Effector memory CD8-positive, alpha-beta T cell (primary cell): ENCODE measurements at regions not wholly inside any gene's neighbourhood (a gene's known extent, or its start where the extent isn't known, plus 50 kb on each side); places are given as distances from the start of the nearest gene placed in this dataset.

Experiments
- ATAC-seq: fragments of 150-1000 bp; cut with Tn5 transposase; replicated peaks from 2 replicates; pipeline ENCODE4 v1.10.0; 2021; ENCODE audit warnings: mild to moderate bottlenecking, moderate library complexity
- DNase-seq, 3 experiments: peaks; one replicate each; pipeline ENCODE4 v3.0.0; 2021
- H3K27ac Mint-ChIP-seq, 2 donors: one replicate each; pipeline ENCODE4 v1.8.0; 2022; ENCODE audit warnings: mild to moderate bottlenecking in 2 of 2, mixed read lengths in 2 of 2, moderate library complexity in 2 of 2
- H3K27me3 Mint-ChIP-seq, 2 donors: one replicate each; pipeline ENCODE4 v1.8.0; 2022; ENCODE audit warnings: mixed read lengths in 2 of 2
- H3K36me3 Mint-ChIP-seq: one replicate; pipeline ENCODE4 v1.8.0; 2022; ENCODE audit warnings: mild to moderate bottlenecking, moderate library complexity, mixed read lengths; ENCODE audit not compliant: insufficient read depth
- H3K4me1 Mint-ChIP-seq, 2 donors: one replicate each; pipeline ENCODE4 v1.8.0; 2022; ENCODE audit warnings: low read depth in 2 of 2, mixed read lengths in 2 of 2
- H3K4me3 Mint-ChIP-seq, 2 donors: one replicate each; pipeline ENCODE4 v1.8.0; 2022; ENCODE audit warnings: mild to moderate bottlenecking in 2 of 2, mixed read lengths in 2 of 2, moderate library complexity in 2 of 2
- H3K9me3 Mint-ChIP-seq, 2 donors: one replicate each; pipeline ENCODE4 v1.8.0; 2022; ENCODE audit warnings: mixed read lengths in 2 of 2

DNA sequence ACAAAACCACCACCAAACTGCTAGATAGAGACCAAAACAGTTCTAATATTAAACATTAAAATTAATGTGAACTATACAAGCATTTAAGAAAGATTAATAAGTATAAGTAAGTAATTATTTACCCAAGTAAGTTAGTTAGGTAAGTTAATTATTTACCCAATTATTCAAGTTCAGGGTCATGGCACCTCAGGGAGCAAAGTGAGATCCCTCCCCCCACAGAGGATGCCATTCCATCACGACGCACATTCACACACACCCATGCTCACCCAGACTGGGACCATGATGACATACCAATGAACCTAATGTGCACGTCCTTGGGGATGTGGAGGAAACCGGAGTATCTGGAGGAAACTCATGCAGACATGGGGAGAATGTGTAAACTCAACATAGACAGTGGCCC, 229.1 kb downstream of the NR2F2 start:
- DNase-seq (no peak), ATAC-seq (no peak)
- Mint-ChIP-seq H3K27ac (no peak overlapping the region), H3K27me3 (no peaks in the 10 kb centered on the region), H3K4me1 (no peaks in the 10 kb centered on the region), H3K4me3 (no peak overlapping the region), H3K9me3 (peaks cover 0 to 12% of the 10 kb centered on the region in 2 donors), H3K36me3 (no peaks in the 10 kb centered on the region)

DNA sequence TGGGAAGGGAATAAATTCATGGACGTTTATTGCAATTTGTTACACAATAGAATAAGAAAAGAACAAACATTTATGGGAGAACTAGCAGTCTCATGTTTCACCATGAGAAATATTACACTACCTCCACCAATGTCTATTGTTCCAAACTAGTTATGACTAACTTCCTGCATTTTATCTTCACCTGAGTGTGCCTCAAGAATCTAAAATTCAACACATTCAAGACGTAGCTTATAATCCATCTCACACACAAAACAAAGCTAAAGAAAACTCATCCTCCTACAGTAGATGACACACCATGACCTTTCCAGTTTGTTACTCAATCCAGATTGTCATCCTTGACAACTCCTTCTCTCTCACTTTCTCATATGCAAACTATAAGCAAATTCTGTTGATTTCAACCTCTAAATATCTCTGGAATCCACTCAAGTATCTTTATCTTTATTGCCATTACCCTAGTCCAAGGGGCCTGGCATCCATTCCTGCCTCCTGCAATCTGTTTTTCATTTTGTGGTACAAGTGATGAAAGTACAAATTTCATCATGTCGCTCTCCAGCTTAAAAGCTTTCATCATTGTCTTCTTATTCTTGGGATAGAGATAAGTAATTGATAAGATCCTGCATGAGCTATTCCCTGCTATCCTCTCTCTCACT, 229.9 kb downstream of the NR2F2 start:
- Mint-ChIP-seq H3K27me3 (no peaks in the 10 kb centered on the region), H3K4me1 (no peaks in the 10 kb centered on the region), H3K9me3 (peaks cover 0 to 10% of the 10 kb centered on the region in 2 donors), H3K4me3 (no peak overlapping the region), H3K27ac (no peak overlapping the region), H3K36me3 (no peaks in the 10 kb centered on the region)
- ATAC-seq (no peak), DNase-seq (no peak)

DNA sequence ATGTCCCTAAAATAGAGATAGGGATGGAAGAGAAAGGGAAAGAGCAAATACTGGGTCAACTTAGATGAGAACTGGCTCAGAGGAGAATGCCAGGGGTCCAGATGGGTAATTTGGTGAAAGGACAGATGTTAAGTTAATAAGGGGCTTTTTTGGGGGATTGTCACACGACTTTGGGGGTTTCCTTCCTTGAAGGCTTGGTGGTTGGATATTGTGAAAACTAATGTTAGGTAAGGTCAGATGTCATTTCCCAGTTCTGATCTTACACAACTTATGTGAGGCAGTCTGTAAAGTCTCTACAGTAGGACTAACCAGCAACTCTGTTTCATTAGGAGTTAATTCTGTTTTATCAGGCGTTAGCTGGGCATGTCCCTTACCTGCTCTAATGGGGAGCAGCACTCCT, 231.1 kb downstream of the NR2F2 start:
- ATAC-seq (no peak), DNase-seq (no peak)
- Mint-ChIP-seq H3K4me3 (no peak overlapping the region), H3K27ac (no peak overlapping the region), H3K9me3 (peaks cover 0 to 10% of the 10 kb centered on the region in 2 donors), H3K36me3 (no peaks in the 10 kb centered on the region), H3K27me3 (no peaks in the 10 kb centered on the region), H3K4me1 (no peaks in the 10 kb centered on the region)

DNA sequence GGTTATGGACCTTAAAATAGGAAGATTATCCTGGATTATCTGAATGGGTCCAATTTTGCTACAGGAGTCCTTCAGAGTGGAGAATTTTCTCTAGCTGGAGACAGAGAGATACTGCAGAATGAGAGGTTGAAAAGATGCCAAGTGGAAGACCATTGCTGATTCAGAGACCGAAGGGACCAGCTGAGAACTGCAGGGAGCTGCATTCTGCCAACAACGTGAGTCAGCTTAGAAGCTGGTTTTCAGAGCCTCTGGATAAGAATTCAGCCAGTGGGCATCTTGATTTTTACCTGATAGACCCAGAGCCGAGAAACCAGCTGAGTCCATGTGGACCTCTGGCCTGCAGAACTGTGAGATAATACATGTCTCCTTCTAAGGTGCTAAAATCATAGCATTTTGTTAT, 234.0 kb downstream of the NR2F2 start:
- Mint-ChIP-seq H3K36me3 (no peaks in the 10 kb centered on the region), H3K27me3 (no peaks in the 10 kb centered on the region), H3K27ac (no peak overlapping the region), H3K4me1 (no peaks in the 10 kb centered on the region), H3K9me3 (peaks cover 0 to 10% of the 10 kb centered on the region in 2 donors), H3K4me3 (no peak overlapping the region)
- no peak for DNase-seq
- no peak for ATAC-seq

DNA sequence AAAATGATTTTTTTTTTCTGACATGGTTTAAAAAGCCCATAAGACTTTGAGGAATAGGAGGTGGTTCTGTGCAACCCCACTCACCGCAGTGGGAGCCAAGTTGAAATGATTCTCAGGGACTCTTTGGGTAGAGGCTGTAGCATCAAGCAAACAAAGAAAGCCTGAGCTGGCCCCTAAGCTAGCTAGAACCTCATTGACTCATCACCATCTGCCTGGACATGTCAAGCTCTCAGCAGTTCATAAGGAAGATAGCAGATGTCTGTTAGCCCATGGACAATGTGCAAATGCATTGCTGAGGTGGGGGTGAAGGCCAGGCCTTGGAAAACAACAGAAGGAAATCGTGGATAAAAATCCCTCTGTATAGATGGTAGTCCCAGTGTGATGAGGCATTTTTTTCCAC, 234.8 kb downstream of the NR2F2 start:
- H3K27me3 Mint-ChIP-seq, result no peaks in the 10 kb centered on the region
- peaks cover 0 to 10% of the 10 kb centered on the region in 2 donors for H3K9me3 Mint-ChIP-seq
- H3K27ac Mint-ChIP-seq, result no peak overlapping the region
- DNase-seq (no peak), ATAC-seq (no peak)
- no peaks in the 10 kb centered on the region for H3K36me3 Mint-ChIP-seq
- no peak overlapping the region for H3K4me3 Mint-ChIP-seq
- no peaks in the 10 kb centered on the region for H3K4me1 Mint-ChIP-seq

DNA sequence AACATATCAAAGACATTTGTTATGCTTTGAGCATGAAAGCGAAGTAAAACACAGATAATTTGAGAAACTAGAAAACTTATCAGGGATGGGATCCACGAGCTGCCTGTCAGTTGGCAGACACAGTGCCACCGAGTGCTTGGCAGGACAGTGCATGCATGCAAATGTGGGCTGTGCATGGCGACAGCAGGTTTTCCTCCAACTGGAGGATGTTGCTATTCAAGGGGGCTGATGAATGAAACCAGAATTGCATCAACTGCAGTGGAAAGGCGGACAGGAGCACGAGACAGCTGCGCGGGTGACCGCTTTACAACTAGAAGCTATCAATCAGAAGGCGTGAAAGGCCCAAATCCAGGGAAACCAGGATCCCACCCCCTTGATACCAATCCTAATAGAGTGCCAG, 244.3 kb downstream of the NR2F2 start:
- Mint-ChIP-seq H3K27ac (no peak overlapping the region), H3K4me1 (no peaks in the 10 kb centered on the region)

DNA sequence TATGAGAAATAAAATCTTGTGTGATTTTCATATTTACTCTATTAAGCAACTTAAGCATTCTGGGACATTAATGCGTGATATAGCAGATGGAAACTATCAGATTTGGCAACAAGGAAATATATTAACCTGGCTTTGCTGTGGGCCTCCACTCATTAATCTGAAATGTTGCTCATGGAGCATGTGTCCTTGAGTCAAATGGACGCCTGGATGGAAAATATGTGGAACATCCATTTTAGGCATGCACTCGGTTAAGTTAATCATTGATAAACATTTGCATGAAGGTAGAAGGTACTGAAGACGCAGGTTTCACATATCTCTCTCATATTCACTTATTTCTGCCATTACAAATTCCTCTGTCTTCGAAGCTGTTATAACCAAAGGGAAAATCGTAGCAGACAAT, 246.1 kb downstream of the NR2F2 start:
- DNase-seq, result no peak
- no peaks in the 10 kb centered on the region for H3K36me3 Mint-ChIP-seq
- H3K4me1 Mint-ChIP-seq, result no peaks in the 10 kb centered on the region

More for the DNA sequence above, 244.3 kb downstream of the NR2F2 start:
- no peak for DNase-seq
- no peak for ATAC-seq
- Mint-ChIP-seq H3K36me3 (no peaks in the 10 kb centered on the region), H3K27me3 (peaks cover 0 to 6% of the 10 kb centered on the region in 2 donors), H3K9me3 (peaks cover 5 to 15% of the 10 kb centered on the region in 2 donors), H3K4me3 (no peak overlapping the region)

DNA sequence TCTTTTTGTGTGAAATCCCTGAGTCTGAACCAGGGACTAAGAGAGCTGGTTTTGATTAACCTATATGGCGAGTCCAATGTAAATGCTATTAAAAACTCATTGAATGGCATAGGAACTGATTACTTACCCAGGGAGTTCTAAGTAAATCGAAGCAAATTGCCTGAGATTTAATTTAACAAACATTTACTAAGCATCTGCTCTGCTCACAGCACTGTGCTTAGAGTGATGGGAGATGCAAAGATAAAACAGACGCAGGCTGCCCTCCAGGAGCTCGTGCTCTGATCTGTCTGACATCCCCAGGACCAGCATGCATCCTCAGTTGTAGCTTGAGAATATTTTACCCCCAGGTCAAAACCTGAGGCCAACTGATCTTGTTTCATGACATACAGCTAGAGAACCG, 247.9 kb downstream of the NR2F2 start:
- H3K27me3 Mint-ChIP-seq, result no peaks in the 10 kb centered on the region
- H3K9me3 Mint-ChIP-seq, result peaks cover 2 to 6% of the 10 kb centered on the region in 2 donors
- ATAC-seq (no peak), DNase-seq (no peak)
- H3K4me1 Mint-ChIP-seq, result no peaks in the 10 kb centered on the region
- no peak overlapping the region for H3K4me3 Mint-ChIP-seq
- H3K36me3 Mint-ChIP-seq, result no peaks in the 10 kb centered on the region
- H3K27ac Mint-ChIP-seq, result no peak overlapping the region

More for the DNA sequence above, 246.1 kb downstream of the NR2F2 start:
- no peak for ATAC-seq
- Mint-ChIP-seq H3K27ac (no peak overlapping the region), H3K9me3 (peaks cover 5 to 15% of the 10 kb centered on the region in 2 donors), H3K27me3 (peaks cover 0 to 6% of the 10 kb centered on the region in 2 donors), H3K4me3 (no peak overlapping the region)

DNA sequence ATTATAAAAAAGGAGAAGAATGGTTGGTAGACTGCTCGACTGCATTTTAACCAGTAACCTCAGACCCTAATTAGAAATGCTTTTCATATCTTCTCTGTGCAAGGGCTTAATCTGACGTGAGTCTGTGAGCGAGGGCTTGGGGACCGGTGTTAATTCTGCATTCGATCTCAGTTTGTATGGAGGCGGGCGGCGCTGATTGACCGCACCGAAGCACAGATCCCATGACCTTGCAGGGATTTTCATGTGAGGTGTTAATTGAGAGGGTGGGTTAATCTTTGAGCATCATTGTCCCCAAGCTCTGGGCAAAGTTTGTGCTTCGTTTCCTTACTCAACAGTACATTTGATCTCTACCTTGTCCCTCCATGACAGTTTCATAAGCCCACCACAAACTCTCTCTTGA, 250.9 kb downstream of the NR2F2 start:
- no peaks in the 10 kb centered on the region for H3K27me3 Mint-ChIP-seq

DNA sequence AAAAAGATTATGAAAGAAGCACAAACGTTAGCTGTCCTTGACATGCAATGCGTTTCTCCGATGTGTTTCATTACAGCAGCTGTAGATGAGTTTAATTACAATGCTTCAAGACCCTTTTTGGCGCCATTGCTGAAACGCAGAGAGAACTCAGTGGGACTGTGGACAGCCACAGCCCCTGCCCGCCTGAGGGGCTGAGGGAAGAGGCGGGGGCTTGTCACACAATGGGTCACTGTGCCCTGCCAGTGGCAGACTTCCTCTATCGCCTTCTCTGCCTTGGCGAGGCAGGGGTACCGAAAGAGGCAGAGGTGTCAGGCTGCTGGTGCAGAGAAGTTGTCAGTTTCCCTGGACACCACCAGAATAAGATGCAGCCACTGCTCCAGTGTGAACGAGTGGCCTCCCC, 252.0 kb downstream of the NR2F2 start:
- H3K27me3 Mint-ChIP-seq, result no peaks in the 10 kb centered on the region
- no peak overlapping the region for H3K4me3 Mint-ChIP-seq
- DNase-seq (no peak), ATAC-seq (no peak)
- no peaks in the 10 kb centered on the region for H3K36me3 Mint-ChIP-seq
- H3K4me1 Mint-ChIP-seq, result no peaks in the 10 kb centered on the region
- H3K27ac Mint-ChIP-seq, result no peak overlapping the region
- peaks cover 4 to 8% of the 10 kb centered on the region in 2 donors for H3K9me3 Mint-ChIP-seq

More for the DNA sequence above, 250.9 kb downstream of the NR2F2 start:
- Mint-ChIP-seq H3K9me3 (peaks cover 2% of the 10 kb centered on the region in 2 donors), H3K27ac (no peak overlapping the region), H3K4me3 (no peak overlapping the region), H3K36me3 (no peaks in the 10 kb centered on the region), H3K4me1 (no peaks in the 10 kb centered on the region)
- DNase-seq (no peak), ATAC-seq (no peak)

DNA sequence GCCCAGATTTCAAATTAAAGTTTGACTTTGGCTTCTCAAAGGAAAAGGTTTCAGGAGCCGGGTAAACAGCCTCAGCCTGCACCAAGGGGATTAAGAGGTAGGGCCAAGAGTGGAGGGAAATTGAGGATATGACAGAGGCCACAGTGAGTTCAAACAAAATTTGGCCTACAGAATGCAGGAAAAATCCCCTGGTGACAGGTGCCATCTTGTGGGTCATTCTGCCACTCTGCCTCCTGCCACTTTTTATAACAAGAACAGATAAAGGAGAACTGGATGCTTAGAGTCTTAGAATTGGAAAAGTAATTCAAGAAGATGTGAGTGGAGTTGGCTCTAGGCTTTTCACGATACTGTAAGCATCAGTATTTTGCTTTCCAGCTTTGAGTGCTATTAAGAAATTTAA, 253.2 kb downstream of the NR2F2 start:
- H3K4me1 Mint-ChIP-seq, result no peaks in the 10 kb centered on the region
- ATAC-seq (no peak), DNase-seq (no peak)
- H3K4me3 Mint-ChIP-seq, result no peak overlapping the region
- no peaks in the 10 kb centered on the region for H3K36me3 Mint-ChIP-seq
- peaks cover 2 to 8% of the 10 kb centered on the region in 2 donors for H3K9me3 Mint-ChIP-seq
- H3K27me3 Mint-ChIP-seq, result no peaks in the 10 kb centered on the region
- H3K27ac Mint-ChIP-seq, result no peak overlapping the region

DNA sequence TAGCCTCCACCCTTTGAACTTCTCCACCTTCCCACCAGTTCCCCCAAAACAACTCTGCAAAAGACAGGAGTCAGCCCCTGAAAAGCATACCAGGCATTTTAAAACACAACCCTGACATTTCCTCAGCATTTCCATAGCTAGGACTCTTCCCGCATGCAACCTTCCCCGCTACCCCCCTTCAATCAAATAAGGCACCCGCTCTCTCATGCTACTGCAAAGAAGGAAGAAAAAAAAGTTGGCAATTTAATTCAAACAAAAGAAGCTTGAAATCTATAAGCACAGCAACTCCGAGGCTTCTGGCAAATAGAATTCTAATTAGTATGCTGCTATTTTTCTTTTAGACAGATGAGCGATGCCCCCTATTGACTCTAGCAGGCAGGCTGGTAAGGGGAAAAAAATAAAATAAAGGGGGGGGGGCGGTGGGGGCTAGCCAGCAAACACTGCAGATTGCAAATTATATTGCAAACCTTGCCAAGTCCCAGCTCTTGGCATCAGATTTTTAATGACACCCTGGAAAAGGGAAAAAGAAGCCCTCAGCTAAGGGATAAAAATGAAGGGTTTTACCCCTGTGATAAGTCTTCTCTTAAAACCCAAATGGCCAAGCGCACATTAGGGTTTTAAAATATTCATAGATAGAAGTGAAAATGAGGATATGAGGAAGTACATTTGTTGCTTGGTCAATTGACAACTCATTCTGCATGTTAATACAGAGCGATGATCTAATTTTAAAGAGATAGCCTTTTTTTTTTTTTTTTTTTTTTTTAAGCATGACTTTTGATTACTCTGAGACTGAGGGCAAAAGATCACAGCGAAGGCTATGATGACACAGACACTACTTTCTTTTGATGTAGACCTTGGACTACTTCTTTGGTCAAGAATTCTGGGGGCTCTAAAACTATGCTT, 255.2 kb downstream of the NR2F2 start:
- H3K36me3 Mint-ChIP-seq, result no peaks in the 10 kb centered on the region
- H3K27me3 Mint-ChIP-seq, result peaks cover 0 to 5% of the 10 kb centered on the region in 2 donors
- no peak overlapping the region for H3K4me3 Mint-ChIP-seq
- H3K27ac Mint-ChIP-seq, result no peak overlapping the region
- no peak for ATAC-seq
- H3K4me1 Mint-ChIP-seq, result no peaks in the 10 kb centered on the region
- H3K9me3 Mint-ChIP-seq, result peaks cover 2 to 8% of the 10 kb centered on the region in 2 donors
- no peak for DNase-seq

DNA sequence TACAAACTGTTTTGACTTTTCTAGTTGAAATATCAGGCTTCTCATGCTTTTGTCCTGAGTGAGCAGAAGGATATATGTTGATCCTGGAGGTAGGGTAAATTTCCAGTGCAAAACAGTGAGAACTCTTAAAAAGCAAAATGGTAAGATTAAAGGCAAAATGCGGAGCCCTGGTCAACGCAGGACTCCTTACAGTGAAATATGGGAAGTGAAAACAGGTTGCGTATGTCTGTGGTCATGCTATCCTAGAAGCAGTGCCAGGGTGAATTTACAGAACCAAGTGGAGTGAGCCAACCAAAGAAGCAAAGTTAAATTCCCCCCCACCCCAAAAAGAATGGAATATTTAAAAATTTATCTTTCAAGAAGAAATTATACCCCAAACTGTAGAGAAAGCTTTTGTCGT, 256.4 kb downstream of the NR2F2 start:
- peaks cover 0 to 9% of the 10 kb centered on the region in 2 donors for H3K27me3 Mint-ChIP-seq
- ATAC-seq (no peak), DNase-seq (no peak)
- H3K27ac Mint-ChIP-seq, result no peak overlapping the region
- H3K9me3 Mint-ChIP-seq, result peaks cover 2 to 8% of the 10 kb centered on the region in 2 donors
- H3K4me3 Mint-ChIP-seq, result no peak overlapping the region
- no peaks in the 10 kb centered on the region for H3K36me3 Mint-ChIP-seq
- no peaks in the 10 kb centered on the region for H3K4me1 Mint-ChIP-seq

DNA sequence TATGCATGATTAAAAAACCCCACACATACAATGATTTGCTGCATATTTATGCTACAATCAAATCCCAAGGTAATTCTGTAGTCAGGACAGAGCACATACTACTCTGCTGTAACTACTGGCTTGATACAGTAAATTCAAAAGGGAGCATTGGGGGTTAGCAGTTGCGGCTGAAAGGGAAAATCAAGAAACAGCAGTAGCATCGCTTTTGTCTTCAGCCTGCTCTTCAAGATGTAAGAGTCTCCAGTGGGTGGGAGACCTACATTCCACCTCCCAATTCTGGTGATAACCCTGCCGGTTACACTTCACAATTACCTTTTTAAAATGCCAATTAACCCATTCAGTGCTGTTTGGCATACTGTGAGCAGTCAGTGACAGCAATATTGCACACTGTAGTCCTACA, 259.4 kb downstream of the NR2F2 start:
- ATAC-seq (no peak), DNase-seq (no peak)
- H3K36me3 Mint-ChIP-seq, result no peaks in the 10 kb centered on the region
- peaks cover 0 to 9% of the 10 kb centered on the region in 2 donors for H3K27me3 Mint-ChIP-seq
- H3K9me3 Mint-ChIP-seq, result peaks cover 2 to 8% of the 10 kb centered on the region in 2 donors
- H3K27ac Mint-ChIP-seq, result no peak overlapping the region
- no peaks in the 10 kb centered on the region for H3K4me1 Mint-ChIP-seq
- no peak overlapping the region for H3K4me3 Mint-ChIP-seq
